Motor neuron (in vitro differentiated cells): ENCODE measurements at regions not wholly inside any gene's neighbourhood (a gene's known extent, or its start where the extent isn't known, plus 50 kb on each side); places are given as distances from the start of the nearest gene placed in this dataset.
A peak's percentile ranks its signal among the peaks of the same experiment; 100 is the strongest.

Source experiments
- ATAC-seq, 8 experiments: fragments of 200-7000 bp; cut with Tn5 transposase; replicated peaks in 6 of 8; 2 replicates each; pipeline ENCODE4 v1.8.0; 2021; ENCODE audit warnings: mild to moderate bottlenecking in 8 of 8, moderate library complexity in 8 of 8
- H3K27ac ChIP-seq, 2 donors: fragments of 250-450 bp; sonication (Bioruptor Pico); 2 replicates each; pipeline ENCODE4 v1.9.0; 2021; ENCODE audit warnings: antibody characterized with exemption in 2 of 2, mild to moderate bottlenecking in 2 of 2, moderate library complexity in 1 of 2
- H3K4me1 ChIP-seq, 2 donors: fragments of 250-450 bp; sonication (Bioruptor Pico); replicated peaks in 1 of 2; 2 replicates each; pipeline ENCODE4 v1.6.1; 2021; ENCODE audit warnings: antibody characterized with exemption in 2 of 2, mild to moderate bottlenecking in 2 of 2, moderate library complexity in 1 of 2
- H3K4me3 ChIP-seq, 5 donors: fragments of 250-450 bp; sonication (Bioruptor Pico); 2 replicates each; pipeline ENCODE4 v1.9.0; 2021; ENCODE audit warnings: antibody characterized with exemption in 5 of 5, mild to moderate bottlenecking in 5 of 5, moderate library complexity in 4 of 5
- WGBS, 10 experiments: fragments of 450-650 bp; shearing (Covaris generic); methylation state at CpG; one replicate each; pipeline ENCODE4 v1.0.0; 2022; 5-methylcytosine and 5-hydroxymethylcytosine counted together
- in situ Hi-C, 9 experiments: fragments of 400-800 bp; cut with MboI; loops; one replicate each; pipeline ENCODE4 v1.15.0; 2021; ENCODE audit warnings: low sequenced_read_pairs in 9 of 9, low pct_unique_long_range_greater_than_20kb in 2 of 9; ENCODE audit not compliant: unreplicated experiment in 9 of 9

DNA sequence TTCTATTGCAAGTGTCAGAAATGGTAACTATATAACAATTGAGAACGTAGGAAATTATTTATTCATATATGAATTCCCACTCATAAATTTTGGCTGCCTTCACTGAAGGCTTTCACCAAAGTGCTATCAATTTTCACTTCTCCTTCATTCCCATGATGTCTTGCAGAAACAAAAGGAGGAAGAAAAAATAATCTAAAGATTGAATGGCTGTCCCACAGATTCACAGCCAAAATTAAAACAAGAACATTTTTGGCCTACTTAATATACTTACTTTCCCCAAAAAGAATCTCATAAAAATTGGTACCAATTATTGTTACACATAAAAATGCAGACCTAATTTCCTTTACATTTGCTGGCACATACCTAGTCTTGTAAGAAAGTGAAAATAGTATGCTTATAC, 616.1 kb downstream of the CD109 start:
- ATAC-seq: no peak

DNA sequence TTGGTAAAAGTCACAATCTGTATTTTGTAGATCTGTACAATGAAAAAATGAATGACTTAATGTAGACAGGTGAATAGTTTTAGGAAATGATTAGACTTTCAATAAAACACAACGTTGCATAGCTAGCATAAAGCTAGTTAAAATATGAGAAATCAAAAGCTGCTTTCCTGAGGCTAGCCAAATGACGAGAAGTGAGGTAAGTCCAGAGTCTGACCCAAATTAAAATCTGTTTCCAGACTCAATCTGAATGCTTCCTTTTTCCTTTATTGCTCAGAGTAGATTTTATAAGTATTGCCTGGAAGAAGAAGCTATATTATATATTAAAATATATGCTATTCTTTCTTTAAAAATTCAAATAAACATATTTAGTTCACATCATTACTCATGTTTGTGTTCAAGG, 615.4 kb downstream of the CD109 start:
- ATAC-seq: no peak
- in situ Hi-C loops: no loop called here
- 0 to 81% (median 50%) methylated on average over 1 to 2 of the region's 2 CpGs for WGBS, 10 experiments

More for the DNA sequence above, 616.1 kb downstream of the CD109 start:
- WGBS, 10 experiments: 7 to 100% (median 89%) methylated on average over 1 of the region's 1 CpG; no CpG with 5 or more reads in 2 of the 10 experiments
- Histone ChIP-seq H3K4me1 (no peaks in the 10 kb centered on the region), H3K27ac (no peak overlapping the region), H3K4me3 (no peak overlapping the region)
- in situ Hi-C loops: no loop called here

DNA sequence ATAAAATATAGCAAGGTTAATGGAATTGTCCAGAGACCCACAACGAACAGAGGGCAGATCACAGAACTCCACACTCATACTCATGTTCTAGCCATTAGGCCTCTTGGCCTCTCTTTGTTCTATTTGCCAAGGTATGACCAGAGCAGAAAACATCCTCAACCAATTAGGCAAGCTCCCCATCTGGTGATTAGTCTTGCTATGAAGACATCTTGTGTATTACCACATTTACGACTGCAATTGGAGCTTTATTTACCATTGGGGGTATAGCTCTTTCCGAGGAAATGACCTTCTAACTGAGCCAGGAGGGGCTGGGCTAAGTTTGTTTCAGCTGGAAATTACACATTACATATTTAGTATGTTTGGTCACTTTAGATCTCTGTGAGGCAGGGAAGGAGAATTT, 593.9 kb downstream of the CD109 start:
- H3K27ac ChIP-seq: no peak overlapping the region
- no peak overlapping the region for H3K4me3 ChIP-seq
- ATAC-seq: peak in 2 of 8 experiments; percentile 14 to 71
- 0 to 87% (median 72%) methylated on average over 1 to 3 of the region's 3 CpGs; no CpG with 5 or more reads in 1 of the 10 experiments for WGBS, 10 experiments
- H3K4me1 ChIP-seq: no peaks in the 10 kb centered on the region
- in situ Hi-C loops: no loop called here

More for the DNA sequence above, 615.4 kb downstream of the CD109 start:
- Histone ChIP-seq H3K4me1 (no peaks in the 10 kb centered on the region), H3K27ac (no peak overlapping the region), H3K4me3 (no peak overlapping the region)

DNA sequence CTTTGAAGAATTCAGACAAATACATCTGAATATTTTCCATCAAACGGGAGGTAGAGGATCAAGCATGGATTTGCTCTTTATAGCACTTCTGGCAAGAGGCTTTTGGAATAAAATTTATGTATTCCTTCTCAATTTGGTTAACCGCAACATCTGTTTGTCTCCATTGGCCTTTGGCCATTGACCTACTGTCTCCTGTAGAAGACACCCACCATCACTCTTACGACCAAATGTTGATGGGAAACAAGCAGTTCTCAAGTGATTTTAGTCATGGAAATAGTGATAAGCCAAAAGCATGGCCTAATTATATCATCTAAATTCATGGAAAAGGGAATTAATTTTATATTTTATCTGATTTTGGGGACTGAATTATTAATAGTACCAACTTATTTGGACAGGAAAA, 591.9 kb downstream of the CD109 start:
- 25 to 100% (median 71%) methylated on average over 1 to 3 of the region's 3 CpGs; no CpG with 5 or more reads in 1 of the 10 experiments for WGBS, 10 experiments
- Histone ChIP-seq H3K4me1 (no peaks in the 10 kb centered on the region), H3K4me3 (no peak overlapping the region), H3K27ac (no peak overlapping the region)
- ATAC-seq: no peak
- in situ Hi-C loops: no loop called here

DNA sequence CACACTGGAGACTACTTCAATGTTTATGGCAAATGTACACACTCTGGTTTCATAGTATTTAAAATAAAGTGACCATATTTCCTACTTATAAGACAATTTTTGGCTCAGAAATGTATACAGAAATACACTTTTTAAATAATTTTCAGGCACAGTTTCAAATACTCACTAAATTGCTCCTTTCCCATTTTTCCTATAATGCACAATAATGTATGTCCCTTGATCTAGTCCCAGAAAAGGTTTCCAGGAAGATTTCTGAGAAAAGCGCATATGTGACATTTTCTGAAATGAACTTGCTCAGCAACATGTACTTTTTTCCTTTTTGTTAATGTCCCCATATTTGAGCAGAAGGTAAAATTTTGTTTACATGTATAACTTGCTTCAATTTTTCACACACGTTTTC, 591.4 kb downstream of the CD109 start:
- Histone ChIP-seq H3K27ac (no peak overlapping the region), H3K4me3 (no peak overlapping the region), H3K4me1 (no peaks in the 10 kb centered on the region)
- in situ Hi-C loops: no loop called here
- no peak for ATAC-seq
- WGBS, 10 experiments: 20 to 88% (median 65%) methylated on average over 1 to 2 of the region's 2 CpGs

DNA sequence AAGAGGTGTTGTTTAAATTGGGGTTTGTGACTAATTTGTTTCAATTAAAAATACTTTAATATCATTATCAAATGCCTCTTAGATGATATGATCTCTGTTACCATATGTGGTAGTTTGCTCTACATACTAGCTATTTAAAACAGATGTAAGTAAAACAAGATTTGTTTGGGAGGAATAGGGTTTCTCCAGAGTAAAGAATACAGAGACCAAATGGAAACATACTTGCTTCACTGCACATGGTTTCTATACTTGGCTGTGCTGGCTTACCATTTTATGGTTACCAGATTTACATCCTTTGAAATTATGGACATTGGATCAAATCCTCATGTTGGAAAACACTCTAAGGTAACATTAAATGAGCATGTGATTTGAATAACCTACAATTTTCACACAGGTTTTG, 588.3 kb downstream of the CD109 start:
- in situ Hi-C loops: no loop called here
- ATAC-seq: no peak
- Histone ChIP-seq H3K4me3 (no peak overlapping the region), H3K4me1 (no peaks in the 10 kb centered on the region), H3K27ac (no peak overlapping the region)

DNA sequence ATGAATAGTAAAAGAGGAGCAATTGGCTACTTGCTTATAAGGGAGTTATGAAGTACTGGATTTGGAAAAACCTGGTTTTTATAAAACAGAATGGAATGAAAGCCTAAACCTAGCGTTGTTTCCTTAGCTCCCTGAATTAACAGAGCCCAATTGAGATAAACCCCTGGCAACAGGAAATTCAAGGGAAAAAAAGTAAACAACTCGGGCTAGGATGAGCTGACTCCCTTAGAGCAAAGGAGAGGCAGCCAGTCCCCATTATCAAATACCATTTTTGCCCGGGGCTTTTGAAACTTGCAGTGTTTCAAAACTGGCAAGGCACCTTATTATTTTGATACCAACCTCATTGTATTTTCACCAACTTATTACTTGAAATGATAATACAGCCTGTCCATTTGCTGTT, 587.5 kb downstream of the CD109 start:
- Histone ChIP-seq H3K27ac (no peak overlapping the region), H3K4me3 (no peak overlapping the region), H3K4me1 (no peaks in the 10 kb centered on the region)
- ATAC-seq: peak in 1 of 8 experiments; percentile 61
- WGBS, 10 experiments: 40 to 85% (median 72%) methylated on average over 1 to 3 of the region's 3 CpGs; no CpG with 5 or more reads in 1 of the 10 experiments
- in situ Hi-C loops: no loop called here

DNA sequence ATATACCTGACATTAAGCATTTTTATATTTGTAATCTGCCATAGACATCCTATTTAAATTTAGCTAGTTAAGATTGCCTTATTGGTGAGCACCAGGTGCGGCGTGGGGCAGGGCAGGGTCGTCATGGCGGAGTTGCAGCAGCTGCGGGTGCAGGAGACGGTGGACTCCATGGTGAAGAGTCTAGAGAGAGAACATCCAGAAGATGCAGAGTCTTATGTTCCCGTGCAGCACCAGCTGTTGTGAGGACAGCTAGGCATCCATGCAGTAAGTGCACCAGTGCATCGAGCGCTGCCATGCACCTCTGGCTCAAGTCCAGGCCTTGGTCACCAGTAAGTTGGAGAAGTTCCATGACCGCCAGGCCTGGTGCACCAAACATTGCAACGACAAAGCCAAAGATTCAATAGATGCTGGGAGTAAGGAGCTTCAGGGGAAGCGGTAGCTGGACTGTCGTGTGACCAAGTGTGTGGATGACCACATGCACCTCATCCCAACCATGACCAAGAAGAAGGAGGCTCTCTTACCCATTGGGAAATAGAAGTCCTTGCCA, 586.2 kb downstream of the CD109 start:
- no peak for ATAC-seq
- H3K4me3 ChIP-seq: no peak overlapping the region
- in situ Hi-C loops: no loop called here
- H3K4me1 ChIP-seq: peaks cover 3 to 9% of the 10 kb centered on the region in 2 donors
- no peak overlapping the region for H3K27ac ChIP-seq
- WGBS, 10 experiments: 60 to 97% (median 93%) methylated on average over 1 to 11 of the region's 13 CpGs; no CpG with 5 or more reads in 3 of the 10 experiments

DNA sequence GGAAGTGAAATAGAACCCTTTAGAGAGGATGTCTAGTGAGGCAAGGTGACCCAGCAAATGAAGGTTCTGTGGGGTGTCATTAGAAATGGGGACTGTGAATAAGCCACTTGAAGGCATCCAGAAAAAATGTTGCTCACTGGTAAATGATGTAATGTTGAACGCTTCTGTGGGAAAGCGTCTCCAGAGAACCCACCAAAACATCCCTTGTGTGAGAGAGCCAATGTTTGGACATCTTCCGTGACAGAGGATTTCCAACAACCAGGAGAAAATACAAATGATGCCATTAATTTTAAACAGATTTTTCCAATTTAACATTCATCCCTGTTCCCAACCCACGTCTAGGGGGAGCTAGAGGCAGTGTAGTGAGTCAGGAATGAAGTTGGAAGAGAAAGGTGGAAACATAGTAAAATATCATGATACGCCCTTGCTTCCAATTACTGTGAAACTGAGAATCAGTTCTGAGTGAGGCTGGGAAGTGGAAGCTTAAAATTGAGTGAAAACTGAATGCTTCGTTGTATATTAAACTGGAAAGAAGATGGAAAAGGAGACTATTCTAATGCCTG, 584.2 kb downstream of the CD109 start:
- in situ Hi-C loops: no loop called here
- Histone ChIP-seq H3K27ac (no peak overlapping the region), H3K4me1 (peaks cover 10% of the 10 kb centered on the region in 2 donors), H3K4me3 (no peak overlapping the region)
- 7 to 92% (median 72%) methylated on average over 2 to 6 of the region's 6 CpGs for WGBS, 10 experiments
- no peak for ATAC-seq

DNA sequence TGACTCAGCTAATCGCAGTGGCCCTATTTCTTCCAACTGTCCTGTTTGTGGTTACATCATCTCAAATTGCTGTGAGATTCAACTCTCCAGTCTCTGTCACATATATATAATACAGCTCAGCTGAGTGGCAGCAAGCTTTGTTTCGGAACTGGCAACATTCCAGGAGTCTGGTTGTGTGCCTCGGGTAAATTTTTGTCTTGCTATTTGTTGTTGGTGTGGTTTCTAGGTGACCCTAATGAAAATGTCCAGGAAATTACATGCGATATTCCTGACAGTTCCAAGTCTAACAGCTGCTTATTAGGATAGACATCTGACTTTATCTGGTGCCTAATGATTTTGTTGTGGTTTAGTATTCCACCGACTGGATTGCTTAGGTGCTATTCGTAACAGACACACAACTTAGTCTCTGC, 581.8 kb downstream of the CD109 start:
- WGBS, 10 experiments: 0 to 80% (median 33%) methylated on average over 1 to 6 of the region's 6 CpGs; no CpG with 5 or more reads in 2 of the 10 experiments
- ATAC-seq: peak in 7 of 8 experiments; percentile 47 to 99 (median 98)
- in situ Hi-C loops: no loop called here
- H3K4me1 ChIP-seq: peaks cover 10% of the 10 kb centered on the region in 2 donors
- H3K4me3 ChIP-seq: no peak overlapping the region
- H3K27ac ChIP-seq: no peak overlapping the region

DNA sequence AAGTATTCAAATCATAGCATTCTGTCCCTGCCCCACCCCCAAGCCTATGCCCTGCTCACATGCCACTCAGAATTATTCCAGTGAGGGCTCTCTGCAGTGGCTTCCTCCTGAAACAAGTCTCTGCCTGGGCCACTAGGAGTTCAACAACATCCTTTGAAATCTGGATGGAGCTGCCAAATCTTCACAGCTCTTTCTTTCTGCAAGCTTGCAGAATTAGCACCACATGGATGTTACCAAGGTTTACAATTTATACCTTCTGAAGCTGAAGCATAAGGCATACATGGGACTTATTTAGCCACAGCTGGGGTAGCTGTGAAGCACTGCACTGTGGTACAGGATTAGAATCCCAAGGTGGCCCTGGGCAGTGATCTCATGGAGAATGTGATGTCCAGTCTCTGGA, 577.5 kb downstream of the CD109 start:
- ATAC-seq: no peak
- no peak overlapping the region for H3K4me3 ChIP-seq
- in situ Hi-C loops: no loop called here
- H3K27ac ChIP-seq: no peak overlapping the region
- peaks cover 10 to 15% of the 10 kb centered on the region in 2 donors for H3K4me1 ChIP-seq

DNA sequence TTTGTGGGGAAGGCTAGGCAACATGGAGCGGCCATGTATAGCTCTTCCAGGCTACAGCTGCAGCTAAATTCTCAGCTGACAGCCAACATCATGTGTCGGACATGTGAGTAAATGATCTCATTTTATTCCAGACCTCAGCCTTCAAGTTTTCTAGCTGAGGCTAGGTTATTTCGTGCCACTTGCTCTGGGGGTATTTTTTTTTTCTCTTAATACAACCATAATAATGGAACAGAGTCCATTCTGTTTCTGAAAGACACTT, 573.5 kb downstream of the CD109 start:
- Histone ChIP-seq H3K4me3 (no peak overlapping the region), H3K4me1 (peaks cover 0 to 5% of the 10 kb centered on the region in 2 donors), H3K27ac (peak overlapping the region in 1 of 2 donors; percentile 12)
- in situ Hi-C loops: no loop called here
- ATAC-seq: peak in 5 of 8 experiments; percentile 62 to 90 (median 87)
- 19 to 100% (median 67%) methylated on average over 1 to 3 of the region's 3 CpGs for WGBS, 10 experiments

DNA sequence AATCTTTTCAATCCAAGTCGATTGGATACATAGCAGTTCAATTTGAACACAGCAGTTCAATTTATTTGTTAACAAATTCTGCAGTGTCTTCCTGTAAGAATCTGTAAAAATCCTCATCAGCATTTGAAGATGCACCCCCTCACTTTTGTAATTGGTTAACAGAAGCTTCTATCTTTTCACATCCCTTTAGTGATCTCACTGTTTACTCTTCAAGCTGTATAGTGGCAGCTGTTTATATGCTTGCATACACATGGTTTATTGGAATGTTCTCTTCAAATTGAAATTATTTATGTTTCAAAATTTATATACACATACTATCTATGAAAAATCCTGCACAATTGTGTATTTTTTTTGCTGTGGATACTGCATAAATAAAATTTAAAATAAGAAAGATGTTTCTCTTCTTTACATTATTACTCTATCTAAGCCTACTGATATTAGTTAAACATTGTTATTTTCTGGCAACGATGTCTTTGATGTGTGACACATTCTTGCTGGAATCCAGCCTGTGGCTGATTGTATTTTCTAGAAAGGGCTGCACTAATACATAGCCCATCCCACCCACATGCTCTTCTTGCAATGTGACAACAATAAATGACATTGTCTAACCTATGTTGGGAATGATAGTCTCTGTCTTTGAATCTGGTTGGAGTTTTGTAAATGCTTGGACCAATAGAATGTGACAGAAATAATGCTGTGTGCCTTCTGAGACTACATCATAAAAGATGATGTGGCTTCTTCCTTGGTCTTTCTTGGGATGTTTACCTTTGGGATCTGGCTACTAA, 573.0 kb downstream of the CD109 start:
- peak in 5 of 8 experiments; percentile 78 to 97 (median 93) for ATAC-seq
- WGBS, 10 experiments: 0 to 83% (median 53%) methylated on average over 1 to 2 of the region's 2 CpGs
- Histone ChIP-seq H3K27ac (peak overlapping the region in 1 of 2 donors; percentile 12), H3K4me3 (no peak overlapping the region), H3K4me1 (peaks cover 0 to 5% of the 10 kb centered on the region in 2 donors)
- in situ Hi-C loops: no loop called here

DNA sequence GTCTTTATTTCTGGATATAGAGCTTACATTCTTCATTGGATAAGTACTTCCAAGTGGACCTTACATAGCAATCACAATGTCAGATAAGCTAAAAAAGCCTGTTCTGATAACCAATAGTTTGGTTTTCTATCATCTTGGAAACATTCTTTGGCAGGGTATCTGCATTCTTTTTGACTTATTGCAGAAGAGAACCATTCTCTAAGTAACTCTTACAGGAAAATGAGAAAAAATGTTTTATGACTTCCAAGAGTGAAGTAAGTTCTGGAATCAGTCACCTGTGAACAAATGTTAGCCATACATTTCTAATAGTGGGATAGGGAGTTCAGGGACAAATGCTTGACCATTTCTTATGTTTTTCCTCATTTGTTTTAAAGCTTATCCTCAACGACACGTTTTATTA, 564.0 kb downstream of the CD109 start:
- WGBS, 10 experiments: 16 to 79% (median 49%) methylated on average over 1 to 2 of the region's 2 CpGs; no CpG with 5 or more reads in 1 of the 10 experiments
- in situ Hi-C loops: no loop called here
- H3K27ac ChIP-seq: no peak overlapping the region
- ATAC-seq: no peak
- no peak overlapping the region for H3K4me3 ChIP-seq
- H3K4me1 ChIP-seq: no peaks in the 10 kb centered on the region
